ENCODE measurements at regions not wholly inside any gene's neighbourhood (a gene's known extent, or its start where the extent isn't known, plus 50 kb on each side); places are given as distances from the start of the nearest gene placed in this dataset.

- TF ChIP-seq ZNF274 (IDR thresholded peaks at IDR 0.05; ENCODE audit: low read depth, low read length) = no peak
- no peak for TF ChIP-seq SP1 (IDR thresholded peaks at IDR 0.05; ENCODE audit: low read depth)
- no peak for TF ChIP-seq CTCF (IDR thresholded peaks at IDR 0.05 in 2 of 3, conservative IDR thresholded peaks at IDR 0.05 in 1 of 3; ENCODE audit: borderline replicate concordance in 1 of 3, insufficient read depth in 1 of 3, low read depth in 2 of 3, low read length in 2 of 3)
- no peak for TF ChIP-seq RAD21 (IDR thresholded peaks at IDR 0.05; ENCODE audit: low read depth)
- TF ChIP-seq EZH2phosphoT487 (IDR thresholded peaks at IDR 0.05; ENCODE audit: borderline replicate concordance) = no peak
- TF ChIP-seq POLR2A (IDR thresholded peaks at IDR 0.05; ENCODE audit: borderline replicate concordance, extremely low read depth, insufficient read depth, insufficient read length) = no peak
- TF ChIP-seq ZFX (IDR thresholded peaks at IDR 0.05) = no peak
- TF ChIP-seq POLR2AphosphoS5 (IDR thresholded peaks at IDR 0.05; ENCODE audit: low read depth, low read length) = no peak
- TF ChIP-seq JUND (IDR thresholded peaks at IDR 0.05) = no peak
- TF ChIP-seq EZH2 (IDR thresholded peaks at IDR 0.05) = no peak
- TF ChIP-seq SRF (IDR thresholded peaks at IDR 0.05; ENCODE audit: low read depth) = no peak
- TF ChIP-seq YY1 (IDR thresholded peaks at IDR 0.05; ENCODE audit: extremely low read depth, insufficient replicate concordance, low read depth, low read length) = no peak
Observed at GRCh38 chr5:2262620-2263019, 379.9 kb upstream of the IRX4 start.

Measured in HCT116 (cell line).